ENCODE measurements at regions not wholly inside any gene's neighbourhood (a gene's known extent, or its start where the extent isn't known, plus 50 kb on each side); places are given as distances from the start of the nearest gene placed in this dataset.

DNA sequence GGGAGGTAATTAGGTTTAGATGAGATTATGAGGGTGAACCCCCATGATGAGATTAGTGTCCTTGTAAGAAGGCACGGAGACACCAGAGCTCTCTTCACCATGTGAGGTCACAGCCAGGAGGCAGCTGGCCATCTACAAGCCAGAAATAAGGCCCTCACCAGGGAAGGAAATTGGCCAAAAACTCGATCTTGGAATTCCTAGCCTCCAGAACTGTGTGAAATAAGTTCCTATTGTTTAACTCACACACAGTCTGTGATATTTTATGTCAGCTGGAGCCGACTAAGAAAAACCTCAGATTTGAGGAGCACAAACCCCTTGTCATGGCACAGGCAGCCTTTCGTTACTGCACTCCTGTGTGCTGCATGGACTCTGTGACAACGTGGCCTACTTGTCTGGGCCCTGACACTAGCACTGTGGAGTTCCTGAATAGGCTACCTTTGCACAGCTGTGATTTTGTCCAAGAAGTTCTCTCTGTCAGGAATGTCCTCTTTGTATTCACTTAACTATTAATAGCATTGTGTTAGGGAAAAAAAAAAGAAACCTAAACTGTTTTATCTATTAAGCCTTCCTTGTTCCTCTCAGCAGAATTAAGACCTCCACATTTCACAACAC is 319.8 kb downstream of the TDRD15 start:
- Mint-ChIP-seq H3K4me1 (peaks cover 14% of the 10 kb centered on the region), H3K27ac (no peak overlapping the region), H3K4me3 (no peak overlapping the region), H3K27me3 (ENCODE audit: low read depth) (no peaks in the 10 kb centered on the region), H3K9me3 (peaks cover 13% of the 10 kb centered on the region), H3K36me3 (no peaks in the 10 kb centered on the region)
- TF ChIP-seq FOXK1 (CRISPR knock-in tag; IDR thresholded peaks at IDR 0.05) (no peak), ZNF138 (CRISPR knock-in tag; conservative IDR thresholded peaks at IDR 0.05) (no peak), GTF2I (CRISPR knock-in tag; conservative IDR thresholded peaks at IDR 0.05) (no peak), ZNF121 (CRISPR knock-in tag; IDR thresholded peaks at IDR 0.05) (no peak), ARID4B (CRISPR knock-in tag; IDR thresholded peaks at IDR 0.05; ENCODE audit: borderline replicate concordance) (no peak)
- TF ChIP-seq, protein P1, sequence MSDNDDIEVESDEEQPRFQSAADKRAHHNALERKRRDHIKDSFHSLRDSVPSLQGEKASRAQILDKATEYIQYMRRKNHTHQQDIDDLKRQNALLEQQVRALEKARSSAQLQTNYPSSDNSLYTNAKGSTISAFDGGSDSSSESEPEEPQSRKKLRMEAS (CRISPR knock-in tag; IDR thresholded peaks at IDR 0.05), result no peak
- TF ChIP-seq, protein P2, sequence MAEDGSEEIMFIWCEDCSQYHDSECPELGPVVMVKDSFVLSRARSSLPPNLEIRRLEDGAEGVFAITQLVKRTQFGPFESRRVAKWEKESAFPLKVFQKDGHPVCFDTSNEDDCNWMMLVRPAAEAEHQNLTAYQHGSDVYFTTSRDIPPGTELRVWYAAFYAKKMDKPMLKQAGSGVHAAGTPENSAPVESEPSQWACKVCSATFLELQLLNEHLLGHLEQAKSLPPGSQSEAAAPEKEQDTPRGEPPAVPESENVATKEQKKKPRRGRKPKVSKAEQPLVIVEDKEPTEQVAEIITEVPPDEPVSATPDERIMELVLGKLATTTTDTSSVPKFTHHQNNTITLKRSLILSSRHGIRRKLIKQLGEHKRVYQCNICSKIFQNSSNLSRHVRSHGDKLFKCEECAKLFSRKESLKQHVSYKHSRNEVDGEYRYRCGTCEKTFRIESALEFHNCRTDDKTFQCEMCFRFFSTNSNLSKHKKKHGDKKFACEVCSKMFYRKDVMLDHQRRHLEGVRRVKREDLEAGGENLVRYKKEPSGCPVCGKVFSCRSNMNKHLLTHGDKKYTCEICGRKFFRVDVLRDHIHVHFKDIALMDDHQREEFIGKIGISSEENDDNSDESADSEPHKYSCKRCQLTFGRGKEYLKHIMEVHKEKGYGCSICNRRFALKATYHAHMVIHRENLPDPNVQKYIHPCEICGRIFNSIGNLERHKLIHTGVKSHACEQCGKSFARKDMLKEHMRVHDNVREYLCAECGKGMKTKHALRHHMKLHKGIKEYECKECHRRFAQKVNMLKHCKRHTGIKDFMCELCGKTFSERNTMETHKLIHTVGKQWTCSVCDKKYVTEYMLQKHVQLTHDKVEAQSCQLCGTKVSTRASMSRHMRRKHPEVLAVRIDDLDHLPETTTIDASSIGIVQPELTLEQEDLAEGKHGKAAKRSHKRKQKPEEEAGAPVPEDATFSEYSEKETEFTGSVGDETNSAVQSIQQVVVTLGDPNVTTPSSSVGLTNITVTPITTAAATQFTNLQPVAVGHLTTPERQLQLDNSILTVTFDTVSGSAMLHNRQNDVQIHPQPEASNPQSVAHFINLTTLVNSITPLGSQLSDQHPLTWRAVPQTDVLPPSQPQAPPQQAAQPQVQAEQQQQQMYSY (CRISPR knock-in tag; IDR thresholded peaks at IDR 0.05), result no peak
- ChIA-PET POLR2A (no interaction called here), CTCF (no interaction called here)
- no peak for DNase-seq (ENCODE audit: low spot score)
- no peak for ATAC-seq

DNA sequence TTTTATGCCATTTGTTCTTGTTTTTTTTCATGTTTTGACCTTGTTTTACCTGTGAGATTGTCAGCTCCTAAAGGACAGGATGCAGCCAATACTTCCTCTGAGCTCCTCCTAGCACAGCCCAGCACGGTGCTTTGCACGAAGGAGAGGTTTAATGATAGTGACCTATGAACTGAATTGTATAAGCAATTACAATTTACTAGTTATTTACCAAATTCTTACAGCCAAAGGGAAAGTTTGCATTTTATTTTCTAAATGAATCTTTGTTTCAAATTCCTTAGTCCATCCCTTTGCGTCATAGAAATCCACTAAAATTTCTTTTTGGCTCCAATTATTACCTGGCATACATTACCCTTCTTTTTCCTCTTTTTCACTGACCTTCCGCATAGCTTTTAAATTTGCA is 326.1 kb downstream of the TDRD15 start:
- ATAC-seq, result no peak
- Mint-ChIP-seq H3K4me3 (no peak overlapping the region), H3K4me1 (peaks cover 36% of the 10 kb centered on the region), H3K9me3 (peaks cover 13% of the 10 kb centered on the region), H3K27ac (no peak overlapping the region), H3K27me3 (ENCODE audit: low read depth) (peaks cover 3% of the 10 kb centered on the region), H3K36me3 (no peaks in the 10 kb centered on the region)
- POLR2A ChIA-PET, result no interaction called here
- no peak for DNase-seq (ENCODE audit: low spot score)
- CTCF ChIA-PET, result interaction anchor here (1.6 kb wide), 1 partner anchor 28 kb away, joined by 4 read pairs; no protein-coding TSS in a partner anchor
- TF ChIP-seq ZNF416 (CRISPR knock-in tag; IDR thresholded peaks at IDR 0.05), result no peak
- TF ChIP-seq MLX (CRISPR knock-in tag; IDR thresholded peaks at IDR 0.05), result no peak
- TF ChIP-seq TP53 (CRISPR knock-in tag; IDR thresholded peaks at IDR 0.05), result no peak
- TF ChIP-seq CTCF (IDR thresholded peaks at IDR 0.05), result no peak
- TF ChIP-seq, protein P1 (CRISPR knock-in tag; IDR thresholded peaks at IDR 0.05), result no peak
- TF ChIP-seq FOXP4 (CRISPR knock-in tag; IDR thresholded peaks at IDR 0.05), result no peak
- TF ChIP-seq, protein P3, sequence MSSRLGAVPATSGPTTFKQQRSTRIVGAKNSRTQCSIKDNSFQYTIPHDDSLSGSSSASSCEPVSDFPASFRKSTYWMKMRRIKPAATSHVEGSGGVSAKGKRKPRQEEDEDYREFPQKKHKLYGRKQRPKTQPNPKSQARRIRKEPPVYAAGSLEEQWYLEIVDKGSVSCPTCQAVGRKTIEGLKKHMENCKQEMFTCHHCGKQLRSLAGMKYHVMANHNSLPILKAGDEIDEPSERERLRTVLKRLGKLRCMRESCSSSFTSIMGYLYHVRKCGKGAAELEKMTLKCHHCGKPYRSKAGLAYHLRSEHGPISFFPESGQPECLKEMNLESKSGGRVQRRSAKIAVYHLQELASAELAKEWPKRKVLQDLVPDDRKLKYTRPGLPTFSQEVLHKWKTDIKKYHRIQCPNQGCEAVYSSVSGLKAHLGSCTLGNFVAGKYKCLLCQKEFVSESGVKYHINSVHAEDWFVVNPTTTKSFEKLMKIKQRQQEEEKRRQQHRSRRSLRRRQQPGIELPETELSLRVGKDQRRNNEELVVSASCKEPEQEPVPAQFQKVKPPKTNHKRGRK (CRISPR knock-in tag; IDR thresholded peaks at IDR 0.05; ENCODE audit: borderline replicate concordance), result no peak
- TF ChIP-seq, protein P4, sequence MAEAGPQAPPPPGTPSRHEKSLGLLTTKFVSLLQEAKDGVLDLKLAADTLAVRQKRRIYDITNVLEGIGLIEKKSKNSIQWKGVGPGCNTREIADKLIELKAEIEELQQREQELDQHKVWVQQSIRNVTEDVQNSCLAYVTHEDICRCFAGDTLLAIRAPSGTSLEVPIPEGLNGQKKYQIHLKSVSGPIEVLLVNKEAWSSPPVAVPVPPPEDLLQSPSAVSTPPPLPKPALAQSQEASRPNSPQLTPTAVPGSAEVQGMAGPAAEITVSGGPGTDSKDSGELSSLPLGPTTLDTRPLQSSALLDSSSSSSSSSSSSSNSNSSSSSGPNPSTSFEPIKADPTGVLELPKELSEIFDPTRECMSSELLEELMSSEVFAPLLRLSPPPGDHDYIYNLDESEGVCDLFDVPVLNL (CRISPR knock-in tag; IDR thresholded peaks at IDR 0.05; ENCODE audit: borderline replicate concordance, low read depth), result no peak
- no peak for TF ChIP-seq ZSCAN18 (CRISPR knock-in tag; IDR thresholded peaks at IDR 0.05)

All from WTC11 (cell line).